Lung (tissue), 11 donors: ENCODE measurements at regions not wholly inside any gene's neighbourhood (a gene's known extent, or its start where the extent isn't known, plus 50 kb on each side); places are given as distances from the start of the nearest gene placed in this dataset.
"Not testable (repeated sequence)": the region's sequence is repeated elsewhere in the genome, so short reads cannot be mapped to it uniquely, and the experiment has no call there.

Experiments used
- ATAC-seq: fragments of 200-7000 bp; cut with Tn5 transposase; one replicate; pipeline ENCODE4 v1.9.1; 2020; ENCODE audit warnings: moderate number of reproducible peaks; ENCODE audit not compliant: insufficient read depth, low FRiP score
- DNase-seq, 3 donors: peaks; one replicate each; pipeline ENCODE4 v3.0.0-alpha.2; 2013 to 2017
- H3K27ac ChIP-seq, 2 donors: one replicate each; pipeline ENCODE4 v1.5.1; 2013; ENCODE audit warnings: mild to moderate bottlenecking in 2 of 2, moderate library complexity in 2 of 2, control low read depth in 1 of 2, inconsistent platforms in 1 of 2, low read depth in 1 of 2, low read length in 1 of 2
- H3K27me3 ChIP-seq, 3 donors: one replicate each; pipeline ENCODE4 v1.5.1; 2013; ENCODE audit warnings: low read length in 2 of 3; ENCODE audit not compliant: control insufficient read depth in 3 of 3, insufficient read depth in 3 of 3
- H3K36me3 ChIP-seq, 4 donors: one replicate each; pipeline ENCODE4 v1.5.1; 2013; ENCODE audit warnings: low read length in 4 of 4, mild to moderate bottlenecking in 1 of 4, moderate library complexity in 1 of 4; ENCODE audit not compliant: control insufficient read depth in 4 of 4, insufficient read depth in 4 of 4
- H3K4me1 ChIP-seq, 5 donors: one replicate each; pipeline ENCODE4 v1.5.1; 2013; ENCODE audit warnings: low read length in 5 of 5, mild to moderate bottlenecking in 2 of 5, moderate library complexity in 1 of 5; ENCODE audit not compliant: control insufficient read depth in 5 of 5, insufficient read depth in 5 of 5
- H3K4me3 ChIP-seq: one replicate; pipeline ENCODE4 v1.5.1; 2013; ENCODE audit warnings: mild to moderate bottlenecking, control low read depth, moderate library complexity
- H3K9ac ChIP-seq, 2 donors: one replicate each; pipeline ENCODE4 v1.5.1; 2013; ENCODE audit warnings: low read length in 2 of 2, control low read depth in 1 of 2; ENCODE audit not compliant: insufficient read depth in 1 of 2
- H3K9me3 ChIP-seq, 4 donors: one replicate each; pipeline ENCODE4 v1.5.1; 2013; ENCODE audit warnings: low read length in 3 of 4, mild to moderate bottlenecking in 1 of 4, moderate library complexity in 1 of 4; ENCODE audit not compliant: control insufficient read depth in 4 of 4, insufficient read depth in 3 of 4
- CTCF ChIP-seq: IDR thresholded peaks from 2 replicates; pipeline ENCODE4 v1.5.1; 2012; ENCODE audit warnings: mild to moderate bottlenecking; ENCODE audit errors: control extremely low read depth, extremely low read depth
- WGBS, 2 donors: extraction: QIAGEN DNeasy Blood & Tissue Kit; methylation state at CpG; one replicate each; pipeline ENCODE4 v1.1.7; 2013; 5-methylcytosine and 5-hydroxymethylcytosine counted together
- donor health status: control.
- donor health status: control.
- donor health status: Bipolar disorder and iron deficiency.
- donor health status: healthy.
- donor health status: DM: yes; HTN: yes; CAD: no.

DNA sequence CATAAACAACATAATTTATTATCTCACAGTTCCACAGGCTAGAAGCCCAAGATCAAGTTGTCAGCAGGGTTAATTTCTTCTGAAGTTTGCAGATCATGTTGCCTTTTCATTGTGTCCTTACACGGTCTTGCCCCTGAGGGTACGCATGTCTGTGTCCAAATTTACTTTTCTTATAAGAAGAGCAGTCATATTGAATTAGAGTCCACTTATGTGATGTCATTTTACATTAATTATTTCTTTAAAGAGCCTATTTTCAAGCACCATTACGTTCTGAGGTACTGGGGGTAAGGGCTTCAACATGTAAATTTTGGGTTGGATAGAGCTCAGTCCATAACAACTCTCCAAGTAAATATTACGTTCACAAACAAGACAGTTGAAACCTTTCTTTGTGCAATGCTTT is 236.6 kb upstream of the OR4E1 start:
- DNase-seq (no peak), ATAC-seq (no peak)
- WGBS, 2 donors: 44 to 80% methylated on average over 4 of the region's 4 CpGs
- TF ChIP-seq CTCF: no peak
- Histone ChIP-seq H3K4me3 (no peak overlapping the region), H3K4me1 (peaks cover 0 to under 1% (median 0%) of the 10 kb centered on the region in 5 donors), H3K36me3 (no peaks in the 10 kb centered on the region), H3K27ac (no peak overlapping the region), H3K9me3 (no peaks in the 10 kb centered on the region), H3K9ac (no peak overlapping the region), H3K27me3 (no peaks in the 10 kb centered on the region)

DNA sequence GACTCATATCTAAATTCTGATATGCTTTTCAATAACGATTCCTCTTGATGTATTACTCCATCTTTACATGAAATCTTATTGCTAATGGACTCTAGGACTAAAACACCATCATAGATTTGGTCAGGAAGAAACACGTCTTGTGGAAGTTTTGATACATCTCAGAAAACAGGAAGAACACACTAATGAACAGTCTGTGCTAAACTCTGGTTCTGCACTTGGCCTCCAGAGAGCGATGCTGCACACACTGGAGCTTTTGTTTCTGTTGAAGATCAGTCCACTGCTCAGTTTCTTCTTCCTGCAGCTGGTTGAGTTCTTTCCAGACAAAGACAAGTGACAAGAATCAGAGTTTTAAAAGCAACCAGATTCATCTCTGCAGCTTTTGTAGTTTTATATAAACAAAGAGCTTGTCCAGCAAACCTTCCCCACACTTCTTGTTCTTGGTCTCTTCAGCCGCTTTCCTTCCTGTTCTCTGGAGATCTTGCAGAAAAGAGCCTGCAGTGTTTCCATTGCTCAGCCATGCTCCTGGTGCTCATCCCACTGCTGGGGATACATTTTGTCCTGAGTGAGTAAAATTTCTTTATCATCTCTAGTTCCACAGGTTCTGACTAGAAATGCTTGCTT is 229.1 kb upstream of the OR4E1 start:
- Histone ChIP-seq H3K4me3 (no peak overlapping the region), H3K4me1 (no peaks in the 10 kb centered on the region), H3K9ac (no peak overlapping the region), H3K36me3 (no peaks in the 10 kb centered on the region), H3K27ac (no peak overlapping the region), H3K27me3 (no peaks in the 10 kb centered on the region), H3K9me3 (no peaks in the 10 kb centered on the region)
- 41 to 46% methylated on average over 4 of the region's 4 CpGs for WGBS, 2 donors
- no peak for TF ChIP-seq CTCF
- ATAC-seq (no peak), DNase-seq (no peak)

- not testable (repeated sequence) for H3K4me1 ChIP-seq, H3K9me3 ChIP-seq, H3K27ac ChIP-seq, H3K4me3 ChIP-seq, ATAC-seq, H3K36me3 ChIP-seq, H3K27me3 ChIP-seq, DNase-seq, H3K9ac ChIP-seq
- WGBS, 2 donors: 67 to 68% methylated on average over 6 of the region's 6 CpGs
These were observed 221.2 kb upstream of the OR4E1 start for GRCh38 chr14:21894898-21895194.

- no peak overlapping the region for H3K27ac ChIP-seq
- no peak for TF ChIP-seq CTCF
- no peaks in the 10 kb centered on the region for H3K27me3 ChIP-seq
- no peak overlapping the region for H3K9ac ChIP-seq
- 48 to 51% methylated on average over 13 of the region's 13 CpGs for WGBS, 2 donors
- no peaks in the 10 kb centered on the region for H3K36me3 ChIP-seq
- no peak overlapping the region for H3K4me3 ChIP-seq
- peaks cover 0 to 4% (median 0%) of the 10 kb centered on the region in 4 donors for H3K9me3 ChIP-seq
- no peak for DNase-seq
- no peaks in the 10 kb centered on the region for H3K4me1 ChIP-seq
- ATAC-seq: no peak
These were observed 220.6 kb upstream of the OR4E1 start for GRCh38 chr14:21894003-21894897.
